GM19025 (cell line): ENCODE measurements at regions not wholly inside any gene's neighbourhood (a gene's known extent, or its start where the extent isn't known, plus 50 kb on each side); places are given as distances from the start of the nearest gene placed in this dataset.

Source experiments
- ATAC-seq: cut with Tn5 transposase; IDR thresholded peaks from one replicate; pipeline ENCODE4 v1.9.1; 2021; ENCODE audit warnings: mild to moderate bottlenecking, low read depth, moderate library complexity; ENCODE audit not compliant: unreplicated experiment

- no peak for ATAC-seq
Observed at GRCh38 chr19:28471731-28472510, 741.0 kb downstream of the UQCRFS1 start.

GRCh38 chr19:28469544-28469943, 743.4 kb downstream of the UQCRFS1 start:
- no peak for ATAC-seq

- no peak for ATAC-seq
Observed at GRCh38 chr19:28468701-28469459, 744.1 kb downstream of the UQCRFS1 start.

GRCh38 chr19:28466107-28467045, 746.6 kb downstream of the UQCRFS1 start:
- no peak for ATAC-seq

- ATAC-seq, result no peak
Observed at GRCh38 chr19:28465371-28466086, 747.4 kb downstream of the UQCRFS1 start.

GRCh38 chr19:28463493-28464053, 749.4 kb downstream of the UQCRFS1 start:
- no peak for ATAC-seq

- no peak for ATAC-seq
Observed at GRCh38 chr19:28457620-28458019, 755.3 kb downstream of the UQCRFS1 start.

GRCh38 chr19:28456708-28457320, 756.1 kb downstream of the UQCRFS1 start:
- no peak for ATAC-seq

GRCh38 chr19:28456252-28456651, 756.7 kb downstream of the UQCRFS1 start:
- no peak for ATAC-seq

GRCh38 chr19:28454083-28454482, 758.9 kb downstream of the UQCRFS1 start:
- ATAC-seq, result no peak

- ATAC-seq, result no peak
Observed at GRCh38 chr19:28453420-28453819, 759.5 kb downstream of the UQCRFS1 start.

- no peak for ATAC-seq
Observed at GRCh38 chr19:28449803-28450202, 763.1 kb downstream of the UQCRFS1 start.

GRCh38 chr19:28446511-28446910, 766.4 kb downstream of the UQCRFS1 start:
- ATAC-seq, result no peak

GRCh38 chr19:28445826-28446225, 767.1 kb downstream of the UQCRFS1 start:
- no peak for ATAC-seq

GRCh38 chr19:28444362-28444761, 768.6 kb downstream of the UQCRFS1 start:
- no peak for ATAC-seq

- no peak for ATAC-seq
Observed at GRCh38 chr19:28443361-28443760, 769.6 kb downstream of the UQCRFS1 start.

- no peak for ATAC-seq
Observed at GRCh38 chr19:28437390-28438346, 775.3 kb downstream of the UQCRFS1 start.

GRCh38 chr19:28436320-28436719, 776.6 kb downstream of the UQCRFS1 start:
- no peak for ATAC-seq
